Lower leg skin (tissue), 3 donors: ENCODE measurements at regions not wholly inside any gene's neighbourhood (a gene's known extent, or its start where the extent isn't known, plus 50 kb on each side); places are given as distances from the start of the nearest gene placed in this dataset.

Source experiments
- POLR2A ChIP-seq, 2 donors: fragments of 450-650 bp; IDR thresholded peaks; one replicate each; pipeline ENCODE4 v1.6.1; 2016 to 2017; ENCODE audit warnings: antibody characterized with exemption in 2 of 2, mild to moderate bottlenecking in 1 of 2, moderate library complexity in 1 of 2
- TF ChIP-seq, protein P1 (sequence below), 3 donors: fragments of 450-650 bp; IDR thresholded peaks; one replicate each; pipeline ENCODE4 v1.5.1; 2016; ENCODE audit warnings: antibody characterized with exemption in 3 of 3, mild to moderate bottlenecking in 3 of 3, moderate library complexity in 2 of 3

DNA sequence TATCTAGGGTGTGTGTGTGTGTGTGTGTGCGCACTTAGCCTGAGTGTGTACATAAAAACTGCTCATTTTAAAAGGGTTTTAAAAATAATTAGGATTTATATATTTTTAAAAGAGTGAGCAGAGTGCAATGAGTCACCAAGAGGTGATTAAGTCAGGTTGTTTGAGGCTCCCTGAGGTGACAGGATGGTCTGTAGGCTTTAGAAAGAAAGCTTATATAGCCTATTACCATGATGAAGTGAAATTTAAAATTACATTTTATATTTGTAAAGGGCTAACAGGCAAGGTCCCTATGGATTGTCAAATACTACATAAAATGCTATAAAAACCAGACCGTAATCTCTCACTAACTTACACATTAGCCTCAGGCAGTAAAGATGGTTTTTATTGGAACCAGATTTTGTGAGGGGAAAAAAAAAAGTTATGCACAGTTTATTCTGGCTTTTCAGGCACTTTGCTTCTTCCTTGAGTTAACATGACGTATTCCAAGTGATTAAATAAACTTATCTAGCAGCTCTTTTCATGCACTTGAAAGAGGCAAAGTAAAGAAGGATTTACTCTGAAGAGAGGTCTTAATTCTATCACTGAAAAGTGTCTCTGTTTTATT is 711.7 kb upstream of the PTBP2 start:
- TF ChIP-seq, protein P1, sequence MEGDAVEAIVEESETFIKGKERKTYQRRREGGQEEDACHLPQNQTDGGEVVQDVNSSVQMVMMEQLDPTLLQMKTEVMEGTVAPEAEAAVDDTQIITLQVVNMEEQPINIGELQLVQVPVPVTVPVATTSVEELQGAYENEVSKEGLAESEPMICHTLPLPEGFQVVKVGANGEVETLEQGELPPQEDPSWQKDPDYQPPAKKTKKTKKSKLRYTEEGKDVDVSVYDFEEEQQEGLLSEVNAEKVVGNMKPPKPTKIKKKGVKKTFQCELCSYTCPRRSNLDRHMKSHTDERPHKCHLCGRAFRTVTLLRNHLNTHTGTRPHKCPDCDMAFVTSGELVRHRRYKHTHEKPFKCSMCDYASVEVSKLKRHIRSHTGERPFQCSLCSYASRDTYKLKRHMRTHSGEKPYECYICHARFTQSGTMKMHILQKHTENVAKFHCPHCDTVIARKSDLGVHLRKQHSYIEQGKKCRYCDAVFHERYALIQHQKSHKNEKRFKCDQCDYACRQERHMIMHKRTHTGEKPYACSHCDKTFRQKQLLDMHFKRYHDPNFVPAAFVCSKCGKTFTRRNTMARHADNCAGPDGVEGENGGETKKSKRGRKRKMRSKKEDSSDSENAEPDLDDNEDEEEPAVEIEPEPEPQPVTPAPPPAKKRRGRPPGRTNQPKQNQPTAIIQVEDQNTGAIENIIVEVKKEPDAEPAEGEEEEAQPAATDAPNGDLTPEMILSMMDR (IDR thresholded peaks at IDR 0.05), result no peak
- TF ChIP-seq POLR2A (IDR thresholded peaks at IDR 0.05), result no peak
